OCI-LY3 (cell line): ENCODE measurements at regions not wholly inside any gene's neighbourhood (a gene's known extent, or its start where the extent isn't known, plus 50 kb on each side); places are given as distances from the start of the nearest gene placed in this dataset.

ENCODE experiments used
- EZH2phosphoT487 ChIP-seq: fragments of 200-600 bp; shearing (Covaris generic); IDR thresholded peaks from 2 replicates; pipeline ENCODE4 v1.6.1; 2018; ENCODE audit warnings: antibody characterized with exemption, mixed run types, low read depth
- TF ChIP-seq, protein P1 (sequence below): fragments of 200-600, 300-600 bp; sonication (generic); IDR thresholded peaks from 2 replicates; pipeline ENCODE4 v1.5.1; 2014; ENCODE audit warnings: antibody characterized with exemption, low read length, low read depth

DNA sequence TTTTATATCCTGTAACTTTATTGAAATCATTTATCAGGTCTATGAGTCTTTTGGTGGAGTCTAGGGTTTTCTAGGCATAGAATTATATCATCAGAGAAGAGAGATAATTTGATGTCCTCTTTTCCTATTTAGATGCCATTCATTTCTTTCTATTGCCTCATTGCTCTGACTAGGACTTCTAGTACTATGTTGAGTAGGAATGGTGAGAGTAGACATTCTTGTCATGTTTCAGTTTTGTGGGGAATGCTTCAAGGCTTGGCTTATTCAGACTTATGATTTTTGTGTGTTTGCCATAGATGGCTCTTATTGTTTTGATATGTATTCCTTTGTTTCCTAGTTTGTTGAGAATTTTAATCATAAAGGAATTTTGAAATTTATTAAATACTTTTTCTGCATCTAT, 1078.3 kb downstream of the FAM181B start:
- TF ChIP-seq, protein P1, sequence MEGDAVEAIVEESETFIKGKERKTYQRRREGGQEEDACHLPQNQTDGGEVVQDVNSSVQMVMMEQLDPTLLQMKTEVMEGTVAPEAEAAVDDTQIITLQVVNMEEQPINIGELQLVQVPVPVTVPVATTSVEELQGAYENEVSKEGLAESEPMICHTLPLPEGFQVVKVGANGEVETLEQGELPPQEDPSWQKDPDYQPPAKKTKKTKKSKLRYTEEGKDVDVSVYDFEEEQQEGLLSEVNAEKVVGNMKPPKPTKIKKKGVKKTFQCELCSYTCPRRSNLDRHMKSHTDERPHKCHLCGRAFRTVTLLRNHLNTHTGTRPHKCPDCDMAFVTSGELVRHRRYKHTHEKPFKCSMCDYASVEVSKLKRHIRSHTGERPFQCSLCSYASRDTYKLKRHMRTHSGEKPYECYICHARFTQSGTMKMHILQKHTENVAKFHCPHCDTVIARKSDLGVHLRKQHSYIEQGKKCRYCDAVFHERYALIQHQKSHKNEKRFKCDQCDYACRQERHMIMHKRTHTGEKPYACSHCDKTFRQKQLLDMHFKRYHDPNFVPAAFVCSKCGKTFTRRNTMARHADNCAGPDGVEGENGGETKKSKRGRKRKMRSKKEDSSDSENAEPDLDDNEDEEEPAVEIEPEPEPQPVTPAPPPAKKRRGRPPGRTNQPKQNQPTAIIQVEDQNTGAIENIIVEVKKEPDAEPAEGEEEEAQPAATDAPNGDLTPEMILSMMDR = no peak
- no peak for TF ChIP-seq EZH2phosphoT487
